Activated CD8-positive, alpha-beta memory T cell treated with anti-CD3 and anti-CD28 coated beads, Interleukin-2, amount 50 U/mL, for 48 hours (primary cell): ENCODE measurements at regions not wholly inside any gene's neighbourhood (a gene's known extent, or its start where the extent isn't known, plus 50 kb on each side); places are given as distances from the start of the nearest gene placed in this dataset.

Experiments used
- DNase-seq: peaks from one replicate; pipeline ENCODE4 v3.0.0-alpha.2; 2020

DNA sequence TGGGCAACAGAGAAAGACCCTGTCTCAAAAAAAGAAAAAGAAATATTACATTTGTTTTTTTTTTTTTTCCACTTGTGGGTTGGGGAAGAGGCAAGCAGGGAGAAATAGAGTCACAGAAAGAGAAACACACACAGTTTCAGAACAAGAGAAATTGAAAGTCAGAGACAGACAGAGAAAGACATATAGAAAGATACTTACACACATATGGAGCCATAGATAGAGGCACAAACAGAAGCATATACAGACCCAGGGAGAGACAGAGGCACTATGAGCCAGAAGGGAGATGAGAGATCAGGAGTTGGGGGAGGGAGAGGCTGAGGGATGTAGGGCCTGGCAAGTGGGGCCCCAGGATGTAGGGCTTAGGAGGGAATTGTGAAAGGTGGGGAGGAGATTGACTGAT lies 55.2 kb upstream of the GIMD1 start:
- no peak for DNase-seq

DNA sequence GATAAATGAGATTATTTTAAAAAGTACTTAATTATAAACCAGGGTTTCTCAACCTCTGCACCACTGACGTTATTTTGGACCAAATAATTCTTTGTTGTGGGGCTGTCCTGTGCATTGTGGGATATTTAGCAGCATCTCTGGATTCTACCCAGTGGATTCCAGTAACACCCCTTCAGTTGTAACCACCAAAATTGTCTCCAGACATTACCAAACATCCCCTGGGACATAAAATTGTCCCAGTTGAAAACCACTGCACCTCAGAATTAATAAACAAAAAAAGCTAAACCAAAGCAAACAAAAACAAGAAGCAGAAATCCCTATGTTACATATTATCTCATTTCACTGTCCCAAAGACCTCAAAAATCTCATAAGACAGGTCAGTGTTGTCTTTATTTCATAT lies 54.2 kb upstream of the GIMD1 start:
- DNase-seq, result no peak

- no peak for DNase-seq
These were observed 53.1 kb upstream of the GIMD1 start for GRCh38 chr4:106421441-106422296.

- no peak for DNase-seq
These were observed 49.9 kb upstream of the GIMD1 start for GRCh38 chr4:106418444-106418843.
